ENCODE measurements at regions not wholly inside any gene's neighbourhood (a gene's known extent, or its start where the extent isn't known, plus 50 kb on each side); places are given as distances from the start of the nearest gene placed in this dataset.

DNA sequence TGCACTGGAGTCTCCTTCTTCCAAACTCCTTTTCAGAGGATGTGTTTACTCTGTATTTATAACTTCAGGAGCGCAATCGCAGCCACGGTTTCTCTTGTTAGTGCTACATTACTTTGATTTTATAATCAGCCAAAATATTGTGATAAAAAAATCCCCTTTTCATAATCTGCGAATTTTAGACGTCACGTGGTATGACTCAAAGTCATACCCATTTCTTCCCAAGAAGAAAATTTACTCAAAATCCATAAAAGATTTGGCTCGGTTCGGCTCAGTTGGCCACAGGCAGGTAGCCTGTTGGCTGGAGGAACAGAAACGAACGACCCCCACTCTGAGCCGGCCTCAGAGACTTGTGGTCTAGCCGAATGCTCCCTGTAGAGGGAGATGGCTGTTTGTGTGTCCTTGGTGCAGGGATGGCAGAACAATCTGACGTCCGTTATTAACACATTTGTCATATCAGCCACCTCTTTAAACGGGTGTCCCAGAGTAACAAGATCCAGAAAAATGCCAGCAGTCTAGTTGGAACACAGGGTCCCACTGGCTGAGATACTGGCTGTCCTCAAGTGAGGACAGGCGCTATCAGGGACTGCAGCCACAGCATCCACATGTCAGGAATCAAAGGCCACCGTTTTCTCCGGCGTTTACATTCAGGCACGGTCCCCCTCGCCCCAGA, 247.6 kb downstream of the DLL1 start:
- Histone ChIP-seq H4K20me1 (ENCODE audit: low read depth, low read length) (no peaks in the 10 kb centered on the region), H3K9me2 (replicated peaks; ENCODE audit: insufficient read depth, low read length) (no peaks in the 10 kb centered on the region), H3K79me2 (ENCODE audit: insufficient read depth, low read length) (no peaks in the 10 kb centered on the region), H2AFZ (ENCODE audit: low read depth, low read length, severe bottlenecking) (no peak overlapping the region), H3K4me2 (ENCODE audit: low read depth, low read length, poor library complexity, severe bottlenecking) (no peak overlapping the region), H3K9ac (ENCODE audit: low read length) (no peak overlapping the region), H3K9me3 (ENCODE audit: insufficient read depth, low read length) (no peaks in the 10 kb centered on the region), H3F3A (ENCODE audit: insufficient read depth) (no peaks in the 10 kb centered on the region), H3K36me3 (ENCODE audit: low read length) (no peaks in the 10 kb centered on the region), H3K27ac (ENCODE audit: low read depth, low read length) (no peak overlapping the region), H3K4me3 (ENCODE audit: insufficient read depth, low read length, poor library complexity, severe bottlenecking) (no peak overlapping the region), H3K27me3 (ENCODE audit: low read length) (no peaks in the 10 kb centered on the region)
- TF ChIP-seq, protein P1, sequence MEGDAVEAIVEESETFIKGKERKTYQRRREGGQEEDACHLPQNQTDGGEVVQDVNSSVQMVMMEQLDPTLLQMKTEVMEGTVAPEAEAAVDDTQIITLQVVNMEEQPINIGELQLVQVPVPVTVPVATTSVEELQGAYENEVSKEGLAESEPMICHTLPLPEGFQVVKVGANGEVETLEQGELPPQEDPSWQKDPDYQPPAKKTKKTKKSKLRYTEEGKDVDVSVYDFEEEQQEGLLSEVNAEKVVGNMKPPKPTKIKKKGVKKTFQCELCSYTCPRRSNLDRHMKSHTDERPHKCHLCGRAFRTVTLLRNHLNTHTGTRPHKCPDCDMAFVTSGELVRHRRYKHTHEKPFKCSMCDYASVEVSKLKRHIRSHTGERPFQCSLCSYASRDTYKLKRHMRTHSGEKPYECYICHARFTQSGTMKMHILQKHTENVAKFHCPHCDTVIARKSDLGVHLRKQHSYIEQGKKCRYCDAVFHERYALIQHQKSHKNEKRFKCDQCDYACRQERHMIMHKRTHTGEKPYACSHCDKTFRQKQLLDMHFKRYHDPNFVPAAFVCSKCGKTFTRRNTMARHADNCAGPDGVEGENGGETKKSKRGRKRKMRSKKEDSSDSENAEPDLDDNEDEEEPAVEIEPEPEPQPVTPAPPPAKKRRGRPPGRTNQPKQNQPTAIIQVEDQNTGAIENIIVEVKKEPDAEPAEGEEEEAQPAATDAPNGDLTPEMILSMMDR (IDR thresholded peaks at IDR 0.05; ENCODE audit: insufficient read depth, low read length, poor library complexity, severe bottlenecking): no peak
- TF ChIP-seq EZH2phosphoT487 (conservative IDR thresholded peaks at IDR 0.05; ENCODE audit: low read length): no peak

DNA sequence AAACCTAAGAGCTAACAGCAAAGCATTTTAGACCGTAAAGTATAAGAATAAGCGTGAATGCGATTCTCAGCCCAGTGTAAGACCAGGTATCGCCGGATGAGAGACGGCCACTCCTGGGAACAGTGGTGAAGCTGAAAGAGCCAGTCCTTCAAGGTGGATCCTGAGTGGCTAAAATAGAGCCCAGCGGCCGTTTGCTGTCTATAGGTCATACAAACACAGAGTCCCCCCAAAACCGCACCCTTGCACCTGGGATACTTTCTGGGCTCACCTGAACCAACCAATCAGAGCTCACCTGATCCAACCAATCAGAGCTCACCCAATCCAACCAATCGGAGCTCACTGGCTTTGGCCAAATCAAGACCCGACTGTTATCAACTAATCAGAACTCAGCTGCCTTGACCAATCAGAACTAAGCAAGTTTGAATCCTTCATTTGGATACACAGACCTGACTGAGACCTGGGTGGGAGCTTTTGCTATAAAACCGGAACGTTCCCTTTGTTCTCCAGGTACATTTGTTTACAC, 248.2 kb downstream of the DLL1 start:
- Histone ChIP-seq H3K9me2 (replicated peaks; ENCODE audit: insufficient read depth, low read length) (no peaks in the 10 kb centered on the region), H3K36me3 (ENCODE audit: low read length) (no peaks in the 10 kb centered on the region), H3K9ac (ENCODE audit: low read length) (no peak overlapping the region), H3K4me2 (ENCODE audit: low read depth, low read length, poor library complexity, severe bottlenecking) (no peak overlapping the region), H3K27me3 (ENCODE audit: low read length) (no peaks in the 10 kb centered on the region), H2AFZ (ENCODE audit: low read depth, low read length, severe bottlenecking) (no peak overlapping the region), H3K79me2 (ENCODE audit: insufficient read depth, low read length) (no peaks in the 10 kb centered on the region), H3K9me3 (ENCODE audit: insufficient read depth, low read length) (no peaks in the 10 kb centered on the region), H3K27ac (ENCODE audit: low read depth, low read length) (no peak overlapping the region), H4K20me1 (ENCODE audit: low read depth, low read length) (no peaks in the 10 kb centered on the region), H3F3A (ENCODE audit: insufficient read depth) (no peaks in the 10 kb centered on the region), H3K4me3 (ENCODE audit: insufficient read depth, low read length, poor library complexity, severe bottlenecking) (no peak overlapping the region)
- no peak for TF ChIP-seq EZH2phosphoT487 (conservative IDR thresholded peaks at IDR 0.05; ENCODE audit: low read length)
- TF ChIP-seq, protein P1 (IDR thresholded peaks at IDR 0.05; ENCODE audit: insufficient read depth, low read length, poor library complexity, severe bottlenecking): no peak

DNA sequence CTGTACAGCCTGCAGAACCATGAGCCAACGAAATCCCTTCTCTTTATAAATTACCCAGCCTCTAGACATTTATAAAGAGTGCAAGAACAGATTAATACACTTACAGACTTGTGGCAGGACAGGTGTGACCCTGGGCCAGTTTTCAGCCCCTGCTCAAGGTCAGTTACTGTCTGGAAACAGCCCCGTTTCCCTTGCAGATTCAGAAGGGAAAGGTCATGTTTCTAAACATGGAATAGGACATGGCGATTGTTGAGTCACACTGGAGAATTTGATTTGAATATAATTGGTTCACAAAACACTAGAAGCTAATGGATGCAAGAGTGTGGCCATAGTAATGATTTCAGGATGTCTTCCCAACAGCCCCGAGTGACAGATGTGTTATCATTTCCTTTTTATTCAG, 248.8 kb downstream of the DLL1 start:
- H3K4me3 ChIP-seq (ENCODE audit: insufficient read depth, low read length, poor library complexity, severe bottlenecking): no peak overlapping the region
- no peak overlapping the region for H3K27ac ChIP-seq (ENCODE audit: low read depth, low read length)
- no peak overlapping the region for H3K9ac ChIP-seq (ENCODE audit: low read length)
- TF ChIP-seq, protein P1 (IDR thresholded peaks at IDR 0.05; ENCODE audit: insufficient read depth, low read length, poor library complexity, severe bottlenecking): no peak
- no peak for TF ChIP-seq EZH2phosphoT487 (conservative IDR thresholded peaks at IDR 0.05; ENCODE audit: low read length)
- no peaks in the 10 kb centered on the region for H4K20me1 ChIP-seq (ENCODE audit: low read depth, low read length)
- no peak overlapping the region for H2AFZ ChIP-seq (ENCODE audit: low read depth, low read length, severe bottlenecking)
- no peaks in the 10 kb centered on the region for H3K9me3 ChIP-seq (ENCODE audit: insufficient read depth, low read length)
- H3K4me2 ChIP-seq (ENCODE audit: low read depth, low read length, poor library complexity, severe bottlenecking): no peak overlapping the region
- H3K36me3 ChIP-seq (ENCODE audit: low read length): no peaks in the 10 kb centered on the region
- no peaks in the 10 kb centered on the region for H3K27me3 ChIP-seq (ENCODE audit: low read length)
- H3K79me2 ChIP-seq (ENCODE audit: insufficient read depth, low read length): no peaks in the 10 kb centered on the region
- no peaks in the 10 kb centered on the region for H3F3A ChIP-seq (ENCODE audit: insufficient read depth)
- H3K9me2 ChIP-seq (replicated peaks; ENCODE audit: insufficient read depth, low read length): no peaks in the 10 kb centered on the region

Measured in SU-DHL-6 (cell line).